Breast epithelium (tissue), 3 donors: ENCODE measurements at regions not wholly inside any gene's neighbourhood (a gene's known extent, or its start where the extent isn't known, plus 50 kb on each side); places are given as distances from the start of the nearest gene placed in this dataset.

Source experiments
- POLR2A ChIP-seq: fragments of 450-650 bp; IDR thresholded peaks from one replicate; pipeline ENCODE4 v1.6.1; 2016; ENCODE audit warnings: antibody characterized with exemption, mild to moderate bottlenecking, moderate library complexity
- POLR2AphosphoS5 ChIP-seq, 3 donors: sonication (generic); formaldehyde crosslinking; IDR thresholded peaks; one replicate each; pipeline ENCODE4 v1.6.1; 2017; ENCODE audit warnings: antibody characterized with exemption in 3 of 3
- TF ChIP-seq, protein P1 (sequence below), 3 donors: fragments of 450-650 bp; IDR thresholded peaks; one replicate each; pipeline ENCODE4 v1.5.1; 2016 to 2017; ENCODE audit warnings: antibody characterized with exemption in 3 of 3, mild to moderate bottlenecking in 3 of 3, moderate library complexity in 3 of 3

DNA sequence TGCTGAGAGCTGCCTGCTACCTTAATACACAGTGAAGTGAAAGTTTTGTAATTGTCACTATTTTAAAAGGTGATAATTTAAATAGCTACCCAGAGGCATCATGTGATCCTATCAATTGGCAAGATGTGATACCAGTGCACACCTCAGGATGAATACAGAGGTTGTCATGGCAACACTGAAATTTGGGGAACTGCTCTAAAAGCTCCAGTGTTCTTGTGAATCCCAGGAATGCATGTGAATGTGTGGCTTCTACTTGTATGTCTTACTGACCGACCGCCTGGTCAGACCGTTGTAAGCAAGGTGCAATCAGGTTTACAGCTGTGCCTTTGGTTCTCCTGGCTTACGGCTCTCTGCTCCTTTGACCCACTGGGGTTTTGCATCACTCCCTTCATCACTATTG lies 146.3 kb upstream of the GJE1 start:
- TF ChIP-seq POLR2AphosphoS5 (IDR thresholded peaks at IDR 0.05) = no peak
- TF ChIP-seq, protein P1, sequence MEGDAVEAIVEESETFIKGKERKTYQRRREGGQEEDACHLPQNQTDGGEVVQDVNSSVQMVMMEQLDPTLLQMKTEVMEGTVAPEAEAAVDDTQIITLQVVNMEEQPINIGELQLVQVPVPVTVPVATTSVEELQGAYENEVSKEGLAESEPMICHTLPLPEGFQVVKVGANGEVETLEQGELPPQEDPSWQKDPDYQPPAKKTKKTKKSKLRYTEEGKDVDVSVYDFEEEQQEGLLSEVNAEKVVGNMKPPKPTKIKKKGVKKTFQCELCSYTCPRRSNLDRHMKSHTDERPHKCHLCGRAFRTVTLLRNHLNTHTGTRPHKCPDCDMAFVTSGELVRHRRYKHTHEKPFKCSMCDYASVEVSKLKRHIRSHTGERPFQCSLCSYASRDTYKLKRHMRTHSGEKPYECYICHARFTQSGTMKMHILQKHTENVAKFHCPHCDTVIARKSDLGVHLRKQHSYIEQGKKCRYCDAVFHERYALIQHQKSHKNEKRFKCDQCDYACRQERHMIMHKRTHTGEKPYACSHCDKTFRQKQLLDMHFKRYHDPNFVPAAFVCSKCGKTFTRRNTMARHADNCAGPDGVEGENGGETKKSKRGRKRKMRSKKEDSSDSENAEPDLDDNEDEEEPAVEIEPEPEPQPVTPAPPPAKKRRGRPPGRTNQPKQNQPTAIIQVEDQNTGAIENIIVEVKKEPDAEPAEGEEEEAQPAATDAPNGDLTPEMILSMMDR (IDR thresholded peaks at IDR 0.05) = no peak
- TF ChIP-seq POLR2A = no peak
